Suprapubic skin (tissue), 4 donors: ENCODE measurements at regions not wholly inside any gene's neighbourhood (a gene's known extent, or its start where the extent isn't known, plus 50 kb on each side); places are given as distances from the start of the nearest gene placed in this dataset.

Experiments
- CTCF ChIP-seq, 2 donors: fragments of 200-600 bp in 1 of 2; fragments of 450-650 bp in 1 of 2; sonication (generic) in 1 of 2; IDR thresholded peaks; one replicate each; pipeline ENCODE4 v1.5.1; 2016 to 2019; ENCODE audit warnings: antibody characterized with exemption in 2 of 2, mild to moderate bottlenecking in 1 of 2, moderate library complexity in 1 of 2
- EP300 ChIP-seq: sonication (generic); formaldehyde crosslinking; IDR thresholded peaks from one replicate; pipeline ENCODE4 v1.6.1; 2017; ENCODE audit warnings: antibody characterized with exemption
- POLR2A ChIP-seq, 2 donors: fragments of 450-650 bp; IDR thresholded peaks; one replicate each; pipeline ENCODE4 v1.6.1; 2017; ENCODE audit warnings: antibody characterized with exemption in 2 of 2, mild to moderate bottlenecking in 2 of 2, moderate library complexity in 2 of 2
- POLR2AphosphoS5 ChIP-seq, 3 donors: sonication (generic); formaldehyde crosslinking; IDR thresholded peaks; one replicate each; pipeline ENCODE4 v1.6.1; 2017; ENCODE audit warnings: antibody characterized with exemption in 3 of 3

GRCh38 chr13:103349211-103349980 lies 283.2 kb upstream of the SLC10A2 start:
- TF ChIP-seq CTCF (IDR thresholded peaks at IDR 0.05) = no peak
- TF ChIP-seq POLR2A (IDR thresholded peaks at IDR 0.05) = no peak
- no peak for TF ChIP-seq EP300
- TF ChIP-seq POLR2AphosphoS5 (IDR thresholded peaks at IDR 0.05) = no peak
